Neural cell (in vitro differentiated cells): ENCODE measurements at regions not wholly inside any gene's neighbourhood (a gene's known extent, or its start where the extent isn't known, plus 50 kb on each side); places are given as distances from the start of the nearest gene placed in this dataset.

Source experiments
- H2AFZ ChIP-seq: fragments of 200-600, 300-800 bp; sonication (generic), shearing (Covaris generic); 2 replicates; pipeline ENCODE4 v1.6.0; 2014; ENCODE audit warnings: low read depth, mild to moderate bottlenecking, antibody characterized with exemption, low read length, moderate library complexity
- H3F3A ChIP-seq: fragments of 200-600 bp; shearing (Covaris generic); 2 replicates; pipeline ENCODE4 v1.6.1; 2016; ENCODE audit warnings: mild to moderate bottlenecking, moderate library complexity, mixed read lengths, antibody characterized with exemption, low read length; ENCODE audit not compliant: insufficient read depth, poor library complexity, severe bottlenecking
- H3K27ac ChIP-seq: fragments of 200-600, 300-800 bp; sonication (generic), shearing (Covaris generic); 2 replicates; pipeline ENCODE4 v1.5.1; 2014; ENCODE audit warnings: mild to moderate bottlenecking, low read length, moderate library complexity
- H3K27me3 ChIP-seq: fragments of 300-800, 200-600 bp; sonication (generic), shearing (Covaris generic); 2 replicates; pipeline ENCODE4 v1.6.0; 2014; ENCODE audit warnings: mild to moderate bottlenecking, low read depth, low read length, moderate library complexity; ENCODE audit not compliant: insufficient read depth
- H3K36me3 ChIP-seq: fragments of 300-800, 200-600 bp; sonication (generic), shearing (Covaris generic); 2 replicates; pipeline ENCODE4 v1.5.1; 2014; ENCODE audit warnings: mild to moderate bottlenecking, antibody characterized with exemption, low read length, moderate library complexity; ENCODE audit not compliant: insufficient read depth
- H3K4me2 ChIP-seq: fragments of 300-800, 200-600 bp; sonication (generic), shearing (Covaris generic); 2 replicates; pipeline ENCODE4 v1.6.0; 2014; ENCODE audit warnings: mild to moderate bottlenecking, low read length
- H3K4me3 ChIP-seq: fragments of 300-800, 200-600 bp; sonication (generic), shearing (Covaris generic); 2 replicates; pipeline ENCODE4 v1.5.1; 2014; ENCODE audit warnings: mild to moderate bottlenecking, low read length, moderate library complexity
- H3K79me2 ChIP-seq: fragments of 200-600 bp; shearing (Covaris generic); replicated peaks from 2 replicates; pipeline ENCODE4 v1.6.0; 2014; ENCODE audit warnings: mild to moderate bottlenecking, low read length, moderate library complexity; ENCODE audit not compliant: insufficient read depth
- H3K9ac ChIP-seq: fragments of 300-800, 200-600 bp; sonication (generic), shearing (Covaris generic); 2 replicates; pipeline ENCODE4 v1.6.1; 2016; ENCODE audit warnings: mild to moderate bottlenecking, low read length, mixed read lengths
- H3K9me2 ChIP-seq: fragments of 200-600 bp; shearing (Covaris generic); 2 replicates; pipeline ENCODE4 v1.6.1; 2016; ENCODE audit warnings: mild to moderate bottlenecking, low read length, mixed read lengths; ENCODE audit not compliant: insufficient read depth
- H3K9me3 ChIP-seq: fragments of 200-600, 300-800 bp; sonication (generic), shearing (Covaris generic); 2 replicates; pipeline ENCODE4 v1.6.1; 2016; ENCODE audit warnings: mild to moderate bottlenecking, mixed run types, low read length, moderate library complexity, mixed read lengths
- H4K20me1 ChIP-seq: fragments of 200-600 bp; shearing (Covaris generic); 2 replicates; pipeline ENCODE4 v1.6.1; 2016; ENCODE audit warnings: mild to moderate bottlenecking, mixed run types; ENCODE audit not compliant: insufficient read depth
- CTCF ChIP-seq: fragments of 450-650 bp; IDR thresholded peaks from 2 replicates; pipeline ENCODE4 v1.5.1; 2014; ENCODE audit warnings: antibody characterized with exemption, mild to moderate bottlenecking, moderate library complexity; ENCODE audit not compliant: poor library complexity, severe bottlenecking
- EP300 ChIP-seq: fragments of 450-650 bp; conservative IDR thresholded peaks from 2 replicates; pipeline ENCODE4 v1.6.1; 2014; ENCODE audit warnings: antibody characterized with exemption, mild to moderate bottlenecking, moderate library complexity; ENCODE audit not compliant: poor library complexity, severe bottlenecking
- EZH2 ChIP-seq: fragments of 200-600, 300-800 bp; shearing (Covaris generic), sonication (generic); IDR thresholded peaks from 2 replicates; pipeline ENCODE4 v1.6.1; 2014; ENCODE audit warnings: antibody characterized with exemption, low read length, borderline replicate concordance, mild to moderate bottlenecking; ENCODE audit not compliant: insufficient read depth, poor library complexity, severe bottlenecking
- MXI1 ChIP-seq: fragments of 450-650 bp; conservative IDR thresholded peaks from 2 replicates; pipeline ENCODE4 v1.6.1; 2014; ENCODE audit warnings: antibody characterized with exemption, mild to moderate bottlenecking; ENCODE audit not compliant: poor library complexity, severe bottlenecking
- POLR2AphosphoS5 ChIP-seq: IDR thresholded peaks from 2 replicates; pipeline ENCODE4 v1.6.1; 2012
- RAD21 ChIP-seq: fragments of 450-650 bp; conservative IDR thresholded peaks from 2 replicates; pipeline ENCODE4 v1.6.1; 2014; ENCODE audit warnings: antibody characterized with exemption, mild to moderate bottlenecking, moderate library complexity
- REST ChIP-seq: IDR thresholded peaks from 2 replicates; pipeline ENCODE4 v1.6.1; 2012; ENCODE audit warnings: borderline replicate concordance
- SMC3 ChIP-seq: fragments of 450-650 bp; conservative IDR thresholded peaks from 2 replicates; pipeline ENCODE4 v1.6.1; 2014; ENCODE audit warnings: antibody characterized with exemption, mild to moderate bottlenecking, moderate library complexity; ENCODE audit not compliant: poor library complexity
- TAF1 ChIP-seq: IDR thresholded peaks from 2 replicates; pipeline ENCODE4 v1.6.1; 2012; ENCODE audit warnings: low read depth

DNA sequence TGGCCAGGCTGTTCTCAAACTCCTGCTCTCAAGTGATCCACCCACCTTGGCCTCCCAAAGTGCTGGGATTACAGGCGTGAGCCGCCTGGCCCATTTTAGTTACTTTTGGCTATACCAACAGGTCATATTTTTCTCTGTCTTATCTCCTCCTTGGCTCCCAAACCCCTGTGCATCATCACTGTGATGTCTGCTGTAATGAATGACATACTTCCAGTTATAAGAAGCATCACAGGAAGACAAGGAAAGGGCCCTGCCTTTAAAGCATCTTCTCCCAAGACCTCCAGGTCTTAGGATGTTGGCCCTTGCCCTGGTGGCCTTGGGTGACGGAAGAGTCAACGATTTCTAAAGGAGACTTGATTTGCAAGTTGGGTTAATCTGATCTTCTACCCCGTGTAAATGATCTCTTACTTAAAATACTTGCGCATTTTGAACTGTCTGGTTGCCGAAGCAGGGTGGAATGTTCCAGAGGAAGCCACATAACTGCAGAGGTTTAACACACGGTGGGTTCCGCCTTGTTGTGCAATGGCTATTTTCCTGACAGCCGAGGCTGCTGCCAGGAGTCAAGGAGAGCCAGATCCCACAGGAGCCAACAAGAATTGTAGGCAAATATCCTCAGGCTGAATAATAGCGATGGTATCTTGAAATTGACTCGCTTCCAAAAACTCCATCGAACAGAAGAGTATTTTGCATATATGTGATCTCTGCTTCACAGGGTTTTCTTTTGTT, 55.7 kb upstream of the PLXNC1 start:
- Histone ChIP-seq H2AFZ (no peak overlapping the region), H4K20me1 (no peaks in the 10 kb centered on the region), H3K9me3 (no peaks in the 10 kb centered on the region), H3K9me2 (no peaks in the 10 kb centered on the region), H3K4me3 (no peak overlapping the region), H3F3A (no peaks in the 10 kb centered on the region), H3K9ac (no peak overlapping the region), H3K4me2 (no peak overlapping the region), H3K36me3 (no peaks in the 10 kb centered on the region), H3K79me2 (no peaks in the 10 kb centered on the region), H3K27ac (no peak overlapping the region), H3K27me3 (no peaks in the 10 kb centered on the region)
- no peak for TF ChIP-seq EZH2
- no peak for TF ChIP-seq POLR2AphosphoS5
- no peak for TF ChIP-seq RAD21
- TF ChIP-seq EP300: no peak
- no peak for TF ChIP-seq CTCF
- no peak for TF ChIP-seq MXI1
- no peak for TF ChIP-seq REST

DNA sequence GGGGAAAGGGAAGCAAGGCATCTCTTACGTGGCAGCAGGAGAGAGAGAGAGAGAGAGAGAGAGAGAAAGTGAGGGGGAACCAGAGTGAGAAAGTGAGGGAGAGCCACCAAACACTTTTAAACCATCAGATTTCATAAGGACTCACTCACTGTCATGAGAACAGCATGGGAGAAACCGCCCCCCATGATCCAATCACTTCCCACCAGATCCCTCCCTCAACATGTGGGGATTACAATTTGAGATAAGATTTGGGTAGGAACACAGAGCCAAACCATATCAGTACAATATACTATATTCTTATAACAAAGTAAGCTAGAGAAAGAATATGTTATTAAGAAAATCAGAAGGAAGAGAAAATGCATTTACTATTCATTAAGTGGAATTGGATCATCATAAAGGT, 53.7 kb upstream of the PLXNC1 start:
- Histone ChIP-seq H3K9me2 (no peaks in the 10 kb centered on the region), H3K4me3 (no peak overlapping the region), H3F3A (no peaks in the 10 kb centered on the region), H3K36me3 (no peaks in the 10 kb centered on the region), H3K27ac (no peak overlapping the region), H3K79me2 (no peaks in the 10 kb centered on the region), H3K4me2 (no peak overlapping the region), H3K9ac (no peak overlapping the region), H4K20me1 (no peaks in the 10 kb centered on the region), H3K27me3 (no peaks in the 10 kb centered on the region), H2AFZ (no peak overlapping the region), H3K9me3 (no peaks in the 10 kb centered on the region)
- TF ChIP-seq SMC3 (no peak), EZH2 (no peak), REST (no peak), MXI1 (no peak), RAD21 (no peak), POLR2AphosphoS5 (no peak), TAF1 (no peak), CTCF (no peak), EP300 (no peak)
